HG02798 (cell line): ENCODE measurements at regions not wholly inside any gene's neighbourhood (a gene's known extent, or its start where the extent isn't known, plus 50 kb on each side); places are given as distances from the start of the nearest gene placed in this dataset.
A peak's percentile ranks its signal among the peaks of the same experiment; 100 is the strongest.

Source experiments
- ATAC-seq: cut with Tn5 transposase; IDR thresholded peaks from one replicate; pipeline ENCODE4 v1.9.1; 2021; ENCODE audit warnings: mild to moderate bottlenecking; ENCODE audit not compliant: unreplicated experiment, poor library complexity

DNA sequence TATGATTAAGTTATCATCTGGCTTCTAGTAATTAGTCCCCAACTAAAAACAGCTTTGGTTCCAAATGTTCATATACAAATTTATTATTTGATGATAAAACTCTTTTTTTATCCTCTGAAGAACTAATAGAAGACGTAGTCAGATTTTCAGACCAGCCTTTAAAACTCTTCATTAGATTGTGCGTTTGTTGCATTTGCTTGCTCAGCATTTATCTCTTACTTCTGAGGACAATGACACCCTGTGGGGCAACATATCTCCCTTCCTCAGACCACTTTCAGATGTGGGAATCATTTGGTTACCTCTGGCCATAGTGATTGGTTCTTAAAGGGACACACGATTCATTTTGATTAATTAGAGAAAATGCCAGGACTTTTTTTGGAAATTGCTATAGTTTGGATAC, 481.8 kb downstream of the HAO1 start:
- no peak for ATAC-seq

GRCh38 chr20:7459083-7459482, 481.2 kb downstream of the HAO1 start:
- ATAC-seq = no peak

DNA sequence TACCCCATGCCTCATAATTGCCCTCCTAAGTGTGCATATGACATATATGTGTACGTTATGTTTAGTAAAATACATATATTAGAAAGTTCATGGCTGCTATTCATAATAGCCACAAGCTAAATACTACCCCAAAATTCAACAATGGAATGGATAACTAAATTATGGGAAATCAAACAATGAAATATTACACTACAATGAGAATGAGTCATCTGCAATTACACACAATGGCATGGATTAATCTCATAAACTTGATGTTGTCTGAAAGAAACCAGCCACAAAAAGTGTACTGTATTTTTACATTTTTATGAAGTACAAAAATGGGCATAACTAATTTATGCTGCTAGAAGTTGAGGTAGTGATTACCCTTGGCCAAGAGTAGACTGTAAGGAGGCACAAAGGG, 477.0 kb downstream of the HAO1 start:
- ATAC-seq = no peak

DNA sequence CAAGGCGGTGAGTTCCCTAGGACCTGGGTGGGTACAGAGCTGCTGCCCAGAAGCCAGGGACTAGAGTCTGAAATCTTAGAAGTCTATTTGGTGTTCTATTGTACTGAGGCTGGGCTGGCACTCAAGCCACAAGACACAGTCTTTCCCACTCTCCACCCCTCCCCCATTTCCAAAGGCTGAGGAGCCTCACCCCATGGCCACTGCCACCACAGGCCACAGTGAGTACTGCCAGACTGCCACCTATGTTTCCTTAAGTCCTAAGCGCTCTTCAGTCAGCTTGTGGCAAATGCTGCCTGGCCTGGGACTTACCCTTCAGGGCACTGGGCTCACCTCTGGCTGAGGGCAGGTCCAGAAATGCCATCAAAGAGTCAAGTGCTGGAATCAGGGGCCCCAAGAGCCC, 469.3 kb downstream of the HAO1 start:
- no peak for ATAC-seq

DNA sequence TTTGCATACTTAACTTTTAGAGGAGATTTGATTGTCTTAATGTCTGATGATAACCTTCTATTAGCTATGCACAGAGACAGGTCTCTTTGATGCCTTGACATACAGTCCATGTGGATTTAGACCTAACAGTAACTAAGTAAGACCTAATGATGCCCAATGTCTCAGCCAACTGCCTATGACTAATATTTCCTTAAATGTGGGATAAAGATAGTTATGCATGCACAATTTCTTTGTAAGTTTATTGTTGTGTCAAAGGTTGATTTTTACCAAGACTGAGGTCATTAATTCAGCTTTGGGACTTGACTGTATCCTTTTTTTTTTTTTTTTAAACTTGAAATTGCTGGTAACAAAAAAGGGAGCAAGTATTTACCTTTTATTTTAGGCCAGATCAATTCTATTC, 450.0 kb downstream of the HAO1 start:
- ATAC-seq = no peak

- ATAC-seq = no peak
Measured at GRCh38 chr20:7492257-7492656, 448.0 kb downstream of the HAO1 start.

DNA sequence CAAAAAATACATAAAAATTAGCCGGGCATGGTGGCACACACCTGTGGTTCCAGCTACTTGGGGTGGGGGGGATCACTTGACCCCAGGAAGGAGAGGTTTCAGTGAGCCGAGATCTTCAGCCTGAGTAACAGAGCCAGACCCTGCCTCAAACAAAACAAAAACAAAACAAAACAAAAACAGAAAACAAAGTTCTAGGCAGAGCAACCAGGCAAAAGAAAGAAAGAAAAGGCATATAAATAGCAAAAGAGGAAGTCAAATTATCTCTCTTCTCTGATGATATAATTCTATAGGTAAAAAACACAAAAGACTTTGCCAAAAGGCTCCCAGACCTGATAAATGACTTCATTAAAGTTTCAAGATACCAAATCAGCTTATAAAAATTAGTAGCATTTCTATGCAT, 446.9 kb downstream of the HAO1 start:
- no peak for ATAC-seq

- no peak for ATAC-seq
Measured at GRCh38 chr20:7496394-7496991, 443.8 kb downstream of the HAO1 start.

DNA sequence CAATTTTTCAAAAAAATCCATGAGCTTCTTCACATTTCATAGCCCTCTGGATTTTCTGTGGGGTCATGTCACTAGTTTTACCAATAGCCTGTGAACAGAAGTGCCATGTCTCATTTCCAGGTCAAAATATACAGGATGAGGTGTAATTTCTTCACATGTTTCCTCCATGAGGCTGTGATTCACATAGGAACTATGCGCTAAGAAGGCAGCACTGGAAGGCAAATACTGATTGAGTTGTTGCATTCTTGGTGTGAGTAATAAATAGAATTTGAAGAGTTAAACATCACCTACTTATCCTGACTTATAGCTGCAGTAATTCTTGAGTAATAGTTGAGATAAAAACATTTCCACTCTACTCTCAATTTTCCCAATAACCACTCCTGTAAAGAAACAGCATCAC, 442.3 kb downstream of the HAO1 start:
- no peak for ATAC-seq

- ATAC-seq = no peak
Measured at GRCh38 chr20:7499201-7499600, 441.1 kb downstream of the HAO1 start.

- ATAC-seq = no peak
Measured at GRCh38 chr20:7500231-7500663, 440.0 kb downstream of the HAO1 start.

GRCh38 chr20:7503501-7503900, 436.8 kb downstream of the HAO1 start:
- no peak for ATAC-seq

- ATAC-seq = peak; percentile 50
Measured at GRCh38 chr20:7505152-7505834, 435.0 kb downstream of the HAO1 start.

DNA sequence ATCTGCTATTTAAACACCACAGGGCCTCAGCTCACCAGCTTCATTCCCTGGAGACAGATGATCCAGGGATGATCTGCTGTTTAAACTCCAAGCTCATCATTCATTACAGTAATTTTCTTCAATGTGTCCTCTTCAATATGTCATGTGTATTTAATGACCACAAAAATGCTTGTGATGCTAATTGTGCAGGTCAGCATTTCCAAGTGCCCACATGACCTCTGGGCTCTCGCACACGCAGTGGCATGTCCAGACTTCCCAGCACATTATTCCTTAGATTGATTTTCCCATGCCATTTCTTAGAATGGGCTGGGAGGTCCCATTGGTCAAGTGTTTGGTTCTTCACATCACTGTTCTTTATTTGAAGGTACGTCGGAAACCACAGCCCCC, 434.4 kb downstream of the HAO1 start:
- ATAC-seq = no peak

DNA sequence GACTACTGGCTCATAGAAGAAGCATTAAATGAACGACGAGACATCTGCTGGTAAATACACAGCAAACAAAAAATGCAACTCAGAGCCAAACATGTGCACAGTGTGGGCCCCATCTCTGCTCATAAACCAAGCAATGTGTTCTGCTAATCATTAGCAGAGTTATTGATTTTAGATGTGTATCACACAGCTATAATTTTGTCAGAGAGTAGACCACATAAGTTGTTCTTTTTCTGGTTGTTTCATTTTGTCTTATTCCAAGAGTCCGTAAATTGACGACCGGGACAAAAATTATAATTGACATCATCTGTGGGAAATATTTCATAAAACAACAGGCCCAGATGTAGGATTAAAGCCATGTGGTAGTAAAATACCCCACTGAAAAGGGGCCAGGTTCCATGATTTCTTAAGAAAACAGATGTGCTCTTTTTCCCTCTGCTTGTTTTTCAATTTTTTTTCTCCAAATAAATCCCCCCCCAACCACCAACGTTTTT, 423.6 kb downstream of the HAO1 start:
- ATAC-seq = no peak

- ATAC-seq = no peak
Measured at GRCh38 chr20:7520361-7520760, 419.9 kb downstream of the HAO1 start.

- no peak for ATAC-seq
Measured at GRCh38 chr20:7523288-7523687, 417.0 kb downstream of the HAO1 start.

DNA sequence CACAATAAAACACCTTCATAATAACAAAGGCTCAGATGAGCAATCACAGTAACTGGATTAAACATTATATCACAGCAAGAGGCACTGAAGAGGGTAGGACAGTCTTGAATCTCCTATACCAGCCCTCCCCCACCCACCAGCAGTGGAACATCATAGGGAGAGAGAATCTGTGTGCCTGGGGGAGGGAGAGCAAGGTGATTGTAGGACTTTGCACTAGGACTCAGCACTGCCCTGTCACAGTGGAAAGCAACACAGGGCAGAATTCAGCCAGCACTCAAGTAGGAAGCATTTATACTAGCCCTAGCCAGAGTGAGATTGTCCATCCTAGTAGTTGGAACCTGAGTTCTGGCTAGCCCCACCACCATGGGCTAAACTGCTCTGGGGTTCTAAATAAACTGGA, 400.2 kb downstream of the HAO1 start:
- no peak for ATAC-seq

DNA sequence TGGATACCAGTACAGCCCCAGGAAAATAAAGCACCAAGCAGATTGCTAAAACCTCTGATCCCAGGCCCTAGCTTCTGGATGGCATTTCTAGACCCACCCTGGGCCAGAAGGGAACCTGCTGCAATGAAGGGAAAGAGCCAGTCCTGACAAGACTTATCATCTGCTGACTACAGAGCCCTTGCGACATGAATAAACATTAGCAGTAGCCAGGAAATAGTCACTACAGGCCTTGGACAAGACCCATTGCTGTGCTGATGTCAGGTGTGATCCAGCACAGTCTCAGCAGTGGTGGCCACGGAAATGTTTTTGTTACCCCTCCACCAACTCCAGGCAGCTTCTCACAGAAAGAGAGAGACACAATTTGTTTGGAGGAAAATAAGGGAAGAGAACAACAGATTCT, 399.3 kb downstream of the HAO1 start:
- no peak for ATAC-seq

GRCh38 chr20:7571101-7571500, 369.2 kb downstream of the HAO1 start:
- no peak for ATAC-seq

DNA sequence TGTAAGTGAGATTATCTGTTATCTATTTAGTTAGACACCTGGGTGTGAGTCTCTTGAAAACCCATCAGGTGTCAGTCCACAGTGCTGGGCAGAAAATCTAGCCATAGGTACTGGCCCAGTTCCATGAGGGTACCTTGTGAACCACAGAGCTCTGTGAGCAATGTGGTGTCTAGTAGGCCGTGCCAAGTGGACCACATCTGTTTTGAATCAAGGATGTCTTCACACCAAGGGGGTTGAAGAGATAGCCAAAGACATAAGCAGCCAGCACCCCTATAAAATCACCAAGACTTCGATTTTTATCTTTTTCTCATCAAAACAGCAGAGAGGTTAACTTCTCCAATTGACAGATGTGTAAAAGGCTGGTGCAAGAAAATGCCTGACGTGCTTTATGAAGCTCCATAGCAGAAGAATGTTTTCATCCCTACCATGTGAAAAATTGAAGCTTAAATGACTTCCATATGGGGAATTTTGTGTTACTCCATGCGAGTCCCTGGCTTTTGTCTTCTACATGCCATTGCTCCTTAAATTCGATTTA, 368.7 kb downstream of the HAO1 start:
- no peak for ATAC-seq

DNA sequence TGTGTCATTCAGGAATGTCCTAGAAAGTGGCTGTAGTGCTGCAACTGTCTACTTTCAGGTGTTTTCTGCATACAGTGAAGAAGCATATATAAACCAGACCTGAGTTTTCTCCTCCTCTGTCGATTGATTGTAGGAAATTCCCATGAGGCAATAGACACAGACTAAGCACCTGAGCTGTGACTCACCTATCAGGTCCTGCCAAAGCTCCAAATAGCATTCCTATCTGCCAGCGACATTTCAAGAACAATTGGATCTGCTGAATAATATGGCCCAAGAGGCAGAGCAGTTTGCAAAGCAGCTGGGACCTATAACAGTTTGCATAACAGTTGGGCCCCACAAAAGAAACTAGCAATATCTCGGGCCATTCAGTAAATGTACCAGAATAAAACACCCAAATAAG, 360.4 kb downstream of the HAO1 start:
- no peak for ATAC-seq
